IMR-90 (cell line): ENCODE measurements at regions not wholly inside any gene's neighbourhood (a gene's known extent, or its start where the extent isn't known, plus 50 kb on each side); places are given as distances from the start of the nearest gene placed in this dataset.

Experiments used
- ATAC-seq: fragments of 200-7000 bp; cut with Tn5 transposase; 2 replicates; pipeline ENCODE4 v1.9.1; 2020; ENCODE audit warnings: low read depth, mild to moderate bottlenecking, moderate library complexity
- BruUV-seq: library from RNA; stranded (reverse); fragments of 400-500 nt; replicated peaks from 2 replicates; lab custom pipeline; 2021; lab: Mats Ljungman, UMichigan
- CTCF ChIA-PET: fragments of 300-600 bp; formaldehyde crosslinking; extraction: SDS; loops from one replicate; lab custom pipeline; 2021; ENCODE audit warnings: antibody characterized with exemption; lab: Yijun Ruan, JAX
- POLR2A ChIA-PET: fragments of 300-600 bp; sonication (Branson Sonifier 250); formaldehyde crosslinking; loops from one replicate; lab custom pipeline; 2022; ENCODE audit warnings: antibody characterized with exemption; ENCODE audit not compliant: unreplicated experiment; lab: Charles Lee
- DNase-seq: peaks from one replicate; pipeline ENCODE4 v3.0.0; 2013
- H2AFZ ChIP-seq: replicated peaks from 2 replicates; pipeline ENCODE3; 2013; ENCODE audit warnings: low read length, mild to moderate bottlenecking; ENCODE audit not compliant: poor library complexity
- H2AK5ac ChIP-seq: 2 replicates; pipeline ENCODE4 v1.6.1; 2013; ENCODE audit warnings: low read depth, low read length, inconsistent platforms
- H2AK9ac ChIP-seq: replicated peaks from 2 replicates; pipeline ENCODE3; 2013; ENCODE audit warnings: mild to moderate bottlenecking, low read depth, low read length, moderate library complexity; ENCODE audit not compliant: poor library complexity
- H2BK120ac ChIP-seq: 2 replicates; pipeline ENCODE4 v1.6.1; 2013; ENCODE audit warnings: low read depth, low read length, inconsistent platforms
- H2BK15ac ChIP-seq: 3 replicates; pipeline ENCODE4 v1.6.1; 2013; ENCODE audit warnings: low read depth, low read length, inconsistent platforms
- H2BK20ac ChIP-seq: 2 replicates; pipeline ENCODE4 v1.6.1; 2013; ENCODE audit warnings: low read depth, mild to moderate bottlenecking, inconsistent platforms, low read length, moderate library complexity
- H2BK5ac ChIP-seq: 2 replicates; pipeline ENCODE4 v1.6.1; 2013; ENCODE audit warnings: mild to moderate bottlenecking, low read depth, low read length, inconsistent platforms; ENCODE audit not compliant: poor library complexity, severe bottlenecking
- H3K14ac ChIP-seq: replicated peaks from 2 replicates; pipeline ENCODE4 v1.6.1; 2013; ENCODE audit warnings: low read depth, low read length, inconsistent platforms
- H3K18ac ChIP-seq: 2 replicates; pipeline ENCODE4 v1.6.1; 2013; ENCODE audit warnings: low read depth, low read length, control low read depth
- H3K23ac ChIP-seq: 2 replicates; pipeline ENCODE4 v1.6.1; 2013; ENCODE audit warnings: low read depth, low read length, inconsistent platforms
- H3K27ac ChIP-seq: 2 replicates; pipeline ENCODE4 v1.5.1; 2013; ENCODE audit warnings: mild to moderate bottlenecking, control low read depth, low read length; ENCODE audit not compliant: insufficient read depth
- H3K27me3 ChIP-seq: 2 replicates; pipeline ENCODE4 v1.6.1; 2013; ENCODE audit warnings: low read length; ENCODE audit not compliant: control insufficient read depth, insufficient read depth
- H3K36me3 ChIP-seq: 2 replicates; pipeline ENCODE4 v1.6.1; 2013; ENCODE audit warnings: low read length, mixed read lengths; ENCODE audit not compliant: control insufficient read depth, insufficient read depth
- H3K4ac ChIP-seq: 2 replicates; pipeline ENCODE4 v1.6.1; 2013; ENCODE audit warnings: low read depth, low read length, inconsistent platforms
- H3K4me1 ChIP-seq: 2 replicates; pipeline ENCODE4 v1.6.1; 2013; ENCODE audit warnings: low read length, mixed read lengths; ENCODE audit not compliant: control insufficient read depth, insufficient read depth
- H3K4me2 ChIP-seq: 2 replicates; pipeline ENCODE4 v1.6.1; 2013; ENCODE audit warnings: low read depth, mild to moderate bottlenecking, control low read depth, low read length, moderate library complexity
- H3K4me3 ChIP-seq: 2 replicates; pipeline ENCODE4 v1.5.1; 2013; ENCODE audit warnings: low read depth, mild to moderate bottlenecking, control low read depth, low read length, moderate library complexity; ENCODE audit not compliant: insufficient read depth
- H3K56ac ChIP-seq: 2 replicates; pipeline ENCODE4 v1.6.1; 2013; ENCODE audit warnings: low read length, inconsistent platforms; ENCODE audit not compliant: insufficient read depth; ENCODE audit errors: extremely low read depth
- H3K79me1 ChIP-seq, 2 experiments: 2 replicates each; pipeline ENCODE4 v1.6.1; 2013; ENCODE audit warnings: low read length in 2 of 2, inconsistent platforms in 1 of 2, low read depth in 1 of 2
- H3K9ac ChIP-seq: 2 replicates; pipeline ENCODE4 v1.6.1; 2013; ENCODE audit warnings: low read depth, low read length, control low read depth
- H3K9me1 ChIP-seq: 2 replicates; pipeline ENCODE4 v1.6.1; 2013; ENCODE audit warnings: low read length, inconsistent platforms; ENCODE audit not compliant: insufficient read depth
- H3K9me3 ChIP-seq: 2 replicates; pipeline ENCODE4 v1.6.1; 2013; ENCODE audit warnings: low read length; ENCODE audit not compliant: control insufficient read depth, insufficient read depth
- H4K20me1 ChIP-seq: 2 replicates; pipeline ENCODE4 v1.6.1; 2013; ENCODE audit warnings: low read length, inconsistent platforms; ENCODE audit not compliant: insufficient read depth
- H4K5ac ChIP-seq: 2 replicates; pipeline ENCODE4 v1.6.1; 2013; ENCODE audit warnings: mild to moderate bottlenecking, low read depth, low read length, control low read depth
- H4K8ac ChIP-seq, 2 experiments: 2 replicates each; pipeline ENCODE4 v1.6.1; 2013; ENCODE audit warnings: low read depth in 2 of 2, low read length in 2 of 2, control low read depth in 1 of 2, inconsistent platforms in 1 of 2
- H4K91ac ChIP-seq: 2 replicates; pipeline ENCODE4 v1.6.1; 2013; ENCODE audit warnings: low read depth, low read length, inconsistent platforms; ENCODE audit not compliant: insufficient read depth
- BHLHE40 ChIP-seq: fragments of 150-350 bp; IDR thresholded peaks from 2 replicates; pipeline ENCODE4 v1.6.1; 2016; ENCODE audit warnings: mild to moderate bottlenecking, low read depth, low read length
- CEBPB ChIP-seq: IDR thresholded peaks from 2 replicates; pipeline ENCODE4 v1.6.1; 2012; ENCODE audit warnings: low read depth, low read length, improper control_type of control experiment
- MAZ ChIP-seq: IDR thresholded peaks from 2 replicates; pipeline ENCODE4 v1.6.1; 2012; ENCODE audit warnings: low read depth, mild to moderate bottlenecking, low read length, improper control_type of control experiment, moderate library complexity, borderline replicate concordance
- NFE2L2 ChIP-seq: fragments of 150-350 bp; IDR thresholded peaks from 2 replicates; pipeline ENCODE4 v1.6.1; 2016; ENCODE audit warnings: low read depth, mild to moderate bottlenecking, low read length
- POLR2A ChIP-seq: IDR thresholded peaks from 2 replicates; pipeline ENCODE4 v1.6.1; 2012; ENCODE audit warnings: mild to moderate bottlenecking, low read depth, low read length
- RCOR1 ChIP-seq: IDR thresholded peaks from 2 replicates; pipeline ENCODE4 v1.6.1; 2012; ENCODE audit warnings: mild to moderate bottlenecking, low read length, improper control_type of control experiment; ENCODE audit not compliant: insufficient replicate concordance
- RFX5 ChIP-seq: IDR thresholded peaks from 2 replicates; pipeline ENCODE4 v1.8.0; 2012; ENCODE audit warnings: low read depth, mild to moderate bottlenecking, low read length, moderate library complexity
- WGBS, 2 experiments: methylation state at CpG; one replicate each; pipeline versions ENCODE4 v1.1.5 to v1.1.7; 2013; ENCODE audit warnings: missing lambda C conversion rate in 2 of 2; ENCODE audit not compliant: insufficient read length in 1 of 2; ENCODE audit errors: extremely low coverage in 2 of 2; 5-methylcytosine and 5-hydroxymethylcytosine counted together
- dilution Hi-C: fragments of 300-500 bp; cut with HindIII; formaldehyde crosslinking; loops from one replicate; pipeline ENCODE4 v1.14.3; 2018; ENCODE audit warnings: low sequenced_read_pairs; ENCODE audit not compliant: unreplicated experiment
- in situ Hi-C: fragments of 300-500 bp; cut with MboI; formaldehyde crosslinking; loops from 3 replicates; pipeline ENCODE4 v1.14.3; 2019; ENCODE audit warnings: low sequenced_read_pairs, inconsistent platforms, mixed read lengths
- intact Hi-C: fragments of 100-400 bp; cut with micrococcal nuclease; formaldehyde crosslinking; loops from 2 replicates; pipeline ENCODE4 v1.10.0; 2022

GRCh38 chr18:7170292-7170691 is 52.7 kb upstream of the LAMA1 start:
- Histone ChIP-seq H3K9ac (no peak overlapping the region), H3K4me2 (no peak overlapping the region), H3K18ac (no peak overlapping the region), H3K23ac (no peak overlapping the region), H4K91ac (no peak overlapping the region), H3K4ac (no peak overlapping the region), H3K27me3 (no peaks in the 10 kb centered on the region), H3K79me1 (no peaks in the 10 kb centered on the region), H4K20me1 (no peaks in the 10 kb centered on the region), H3K4me1 (no peaks in the 10 kb centered on the region; the same call in 1 of the 2 replicates), H2AK9ac (no peak overlapping the region), H4K5ac (no peak overlapping the region), H3K9me1 (no peaks in the 10 kb centered on the region), H3K4me3 (no peak overlapping the region), H2AK5ac (no peak overlapping the region), H2BK5ac (no peak overlapping the region), H3K9me3 (no peaks in the 10 kb centered on the region), H2BK120ac (0 out of 2 replicates have a peak overlapping the region, but pooled peaks have one; percentile 7), H2BK15ac (no peak overlapping the region), H2AFZ (peak overlapping the region; percentile 1), H3K27ac (no peak overlapping the region), H3K56ac (no peak overlapping the region), H3K14ac (no peak overlapping the region), H2BK20ac (no peak overlapping the region), H4K8ac (no peak overlapping the region), H3K36me3 (no peaks in the 10 kb centered on the region)
- TF ChIP-seq RCOR1 (no peak), RFX5 (no peak), NFE2L2 (no peak), CEBPB (no peak), BHLHE40 (no peak), POLR2A (no peak), MAZ (no peak)
- dilution Hi-C loops (no loop called here), intact Hi-C loops (loop anchor here (10.0 kb wide), 2 partner anchors 955 to 1295 kb away; no protein-coding TSS in a partner anchor), in situ Hi-C loops (loop anchor here (5.0 kb wide), 1 partner anchor 133 kb away; no protein-coding TSS in a partner anchor)
- BruUV-seq, result no TSS peak
- WGBS, 2 experiments, result 80% methylated on average over 2 of the region's 8 CpGs; no CpG with 5 or more reads in 1 of the 2 experiments
- POLR2A ChIA-PET, result no interaction called here
- CTCF ChIA-PET, result no interaction called here
- ATAC-seq (no peak), DNase-seq (no peak)
